Peyer's patch (tissue), 4 donors: ENCODE measurements at regions not wholly inside any gene's neighbourhood (a gene's known extent, or its start where the extent isn't known, plus 50 kb on each side); places are given as distances from the start of the nearest gene placed in this dataset.

Source experiments
- POLR2A ChIP-seq, 2 donors: fragments of 450-650 bp; IDR thresholded peaks; one replicate each; pipeline ENCODE4 v1.5.1; 2017; ENCODE audit warnings: antibody characterized with exemption in 2 of 2, mild to moderate bottlenecking in 2 of 2, moderate library complexity in 2 of 2
- TF ChIP-seq, protein P1 (sequence below), 6 experiments: fragments of 450-650 bp in 4 of 6; fragments of 200-600 bp in 2 of 6; sonication (generic) in 1 of 6; IDR thresholded peaks; one replicate each; pipeline ENCODE4 v1.5.1; 2017 to 2019; ENCODE audit warnings: antibody characterized with exemption in 6 of 6, mild to moderate bottlenecking in 3 of 6, moderate library complexity in 1 of 6

DNA sequence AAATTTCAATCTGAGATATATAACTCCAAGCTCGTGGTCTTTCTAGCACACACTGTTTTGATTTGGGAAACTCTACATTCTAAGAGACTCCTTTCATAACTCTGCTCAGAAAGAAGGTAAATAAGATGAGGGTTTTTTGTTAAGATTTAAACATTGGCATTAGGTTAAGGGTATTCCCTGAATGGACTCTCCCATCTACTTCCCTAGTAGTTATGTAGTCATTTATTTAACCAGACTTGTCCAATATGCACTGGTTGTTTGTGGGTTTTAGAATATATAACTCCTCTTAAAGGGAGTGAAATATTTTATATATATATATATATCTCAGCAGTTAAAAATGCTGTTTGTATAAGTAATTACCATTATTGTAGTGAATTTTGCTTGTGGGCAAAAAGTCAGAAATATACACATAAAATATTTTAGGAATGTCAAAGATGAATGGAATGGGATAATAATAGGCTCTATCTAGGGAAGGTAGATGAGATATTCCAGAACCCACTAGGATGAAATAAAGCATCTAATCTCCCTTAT is 61.5 kb upstream of the WDR75 start:
- TF ChIP-seq, protein P1, sequence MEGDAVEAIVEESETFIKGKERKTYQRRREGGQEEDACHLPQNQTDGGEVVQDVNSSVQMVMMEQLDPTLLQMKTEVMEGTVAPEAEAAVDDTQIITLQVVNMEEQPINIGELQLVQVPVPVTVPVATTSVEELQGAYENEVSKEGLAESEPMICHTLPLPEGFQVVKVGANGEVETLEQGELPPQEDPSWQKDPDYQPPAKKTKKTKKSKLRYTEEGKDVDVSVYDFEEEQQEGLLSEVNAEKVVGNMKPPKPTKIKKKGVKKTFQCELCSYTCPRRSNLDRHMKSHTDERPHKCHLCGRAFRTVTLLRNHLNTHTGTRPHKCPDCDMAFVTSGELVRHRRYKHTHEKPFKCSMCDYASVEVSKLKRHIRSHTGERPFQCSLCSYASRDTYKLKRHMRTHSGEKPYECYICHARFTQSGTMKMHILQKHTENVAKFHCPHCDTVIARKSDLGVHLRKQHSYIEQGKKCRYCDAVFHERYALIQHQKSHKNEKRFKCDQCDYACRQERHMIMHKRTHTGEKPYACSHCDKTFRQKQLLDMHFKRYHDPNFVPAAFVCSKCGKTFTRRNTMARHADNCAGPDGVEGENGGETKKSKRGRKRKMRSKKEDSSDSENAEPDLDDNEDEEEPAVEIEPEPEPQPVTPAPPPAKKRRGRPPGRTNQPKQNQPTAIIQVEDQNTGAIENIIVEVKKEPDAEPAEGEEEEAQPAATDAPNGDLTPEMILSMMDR (IDR thresholded peaks at IDR 0.05), result no peak
- TF ChIP-seq POLR2A (IDR thresholded peaks at IDR 0.05), result no peak
